OCI-LY3 (cell line): ENCODE measurements at regions not wholly inside any gene's neighbourhood (a gene's known extent, or its start where the extent isn't known, plus 50 kb on each side); places are given as distances from the start of the nearest gene placed in this dataset.

ENCODE experiments used
- H2AFZ ChIP-seq: fragments of 200-600, 300-600 bp; shearing (Covaris generic); 2 replicates; pipeline ENCODE4 v1.6.0; 2014; ENCODE audit warnings: antibody characterized with exemption, low read depth, low read length
- H3K27ac ChIP-seq: fragments of 200-600, 300-600 bp; sonication (generic); 2 replicates; pipeline ENCODE4 v1.5.1; 2014; ENCODE audit warnings: mild to moderate bottlenecking, low read length, moderate library complexity, mixed read lengths
- H3K27me3 ChIP-seq: fragments of 200-600, 300-600 bp; sonication (generic); 2 replicates; pipeline ENCODE4 v1.6.1; 2014; ENCODE audit warnings: low read depth, low read length, mixed read lengths
- H3K36me3 ChIP-seq: fragments of 200-600, 300-600 bp; sonication (generic); replicated peaks from 2 replicates; pipeline ENCODE3; 2014; ENCODE audit warnings: low read depth, low read length, mixed read lengths
- H3K4me1 ChIP-seq: fragments of 300-600, 200-600 bp; sonication (generic); 2 replicates; pipeline ENCODE4 v1.6.1; 2014; ENCODE audit warnings: low read length, mixed read lengths
- H3K4me2 ChIP-seq: fragments of 200-600, 300-600 bp; sonication (generic); 2 replicates; pipeline ENCODE4 v1.6.1; 2014; ENCODE audit warnings: low read length, mixed read lengths
- H3K4me3 ChIP-seq: fragments of 300-600, 200-600 bp; sonication (generic); 2 replicates; pipeline ENCODE4 v1.5.1; 2014; ENCODE audit warnings: antibody characterized with exemption, mild to moderate bottlenecking, low read length, moderate library complexity
- H3K79me2 ChIP-seq: fragments of 300-600, 200-600 bp; shearing (Covaris generic); 2 replicates; pipeline ENCODE4 v1.6.1; 2014; ENCODE audit warnings: mild to moderate bottlenecking, low read length, mixed read lengths
- H3K9ac ChIP-seq: fragments of 300-600, 200-600 bp; shearing (Covaris generic); 2 replicates; pipeline ENCODE4 v1.6.0; 2014; ENCODE audit warnings: mild to moderate bottlenecking, low read length, moderate library complexity
- H3K9me3 ChIP-seq: fragments of 200-600, 300-600 bp; shearing (Covaris generic); 2 replicates; pipeline ENCODE4 v1.6.1; 2014; ENCODE audit warnings: low read length, mixed read lengths; ENCODE audit not compliant: insufficient read depth
- H4K20me1 ChIP-seq: fragments of 200-600, 300-600 bp; sonication (generic); 2 replicates; pipeline ENCODE4 v1.6.1; 2016; ENCODE audit warnings: low read length, mixed read lengths; ENCODE audit not compliant: insufficient read depth
- EZH2phosphoT487 ChIP-seq: fragments of 200-600 bp; shearing (Covaris generic); IDR thresholded peaks from 2 replicates; pipeline ENCODE4 v1.6.1; 2018; ENCODE audit warnings: antibody characterized with exemption, mixed run types, low read depth
- TF ChIP-seq, protein P1 (sequence below): fragments of 200-600, 300-600 bp; sonication (generic); IDR thresholded peaks from 2 replicates; pipeline ENCODE4 v1.5.1; 2014; ENCODE audit warnings: antibody characterized with exemption, low read length, low read depth

DNA sequence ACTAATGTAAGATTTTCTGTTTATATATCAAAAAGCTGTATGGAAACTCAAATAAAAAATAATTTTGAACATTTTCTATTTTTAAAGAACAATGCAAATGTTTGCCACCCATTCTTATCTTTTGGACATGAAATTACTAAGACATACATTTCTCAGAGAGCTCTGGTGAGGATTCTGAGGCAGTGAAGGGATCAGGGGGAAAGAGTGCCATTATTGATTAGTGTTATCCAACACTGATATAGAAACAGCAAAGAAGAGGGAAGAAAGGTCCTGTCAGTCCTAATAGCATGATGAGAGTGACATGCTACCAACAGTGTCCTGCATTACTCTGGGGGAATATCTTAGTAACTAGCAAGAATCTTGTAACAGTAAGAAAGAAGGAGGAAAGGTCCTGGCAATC, 282.2 kb downstream of the RPL10L start:
- Histone ChIP-seq H4K20me1 (no peaks in the 10 kb centered on the region), H3K4me1 (no peaks in the 10 kb centered on the region), H3K9ac (no peak overlapping the region), H3K4me3 (no peak overlapping the region), H3K79me2 (no peaks in the 10 kb centered on the region), H3K27me3 (no peaks in the 10 kb centered on the region), H3K36me3 (no peaks in the 10 kb centered on the region), H2AFZ (no peak overlapping the region), H3K4me2 (no peak overlapping the region), H3K9me3 (no peaks in the 10 kb centered on the region), H3K27ac (no peak overlapping the region)
- TF ChIP-seq EZH2phosphoT487 = no peak
- TF ChIP-seq, protein P1, sequence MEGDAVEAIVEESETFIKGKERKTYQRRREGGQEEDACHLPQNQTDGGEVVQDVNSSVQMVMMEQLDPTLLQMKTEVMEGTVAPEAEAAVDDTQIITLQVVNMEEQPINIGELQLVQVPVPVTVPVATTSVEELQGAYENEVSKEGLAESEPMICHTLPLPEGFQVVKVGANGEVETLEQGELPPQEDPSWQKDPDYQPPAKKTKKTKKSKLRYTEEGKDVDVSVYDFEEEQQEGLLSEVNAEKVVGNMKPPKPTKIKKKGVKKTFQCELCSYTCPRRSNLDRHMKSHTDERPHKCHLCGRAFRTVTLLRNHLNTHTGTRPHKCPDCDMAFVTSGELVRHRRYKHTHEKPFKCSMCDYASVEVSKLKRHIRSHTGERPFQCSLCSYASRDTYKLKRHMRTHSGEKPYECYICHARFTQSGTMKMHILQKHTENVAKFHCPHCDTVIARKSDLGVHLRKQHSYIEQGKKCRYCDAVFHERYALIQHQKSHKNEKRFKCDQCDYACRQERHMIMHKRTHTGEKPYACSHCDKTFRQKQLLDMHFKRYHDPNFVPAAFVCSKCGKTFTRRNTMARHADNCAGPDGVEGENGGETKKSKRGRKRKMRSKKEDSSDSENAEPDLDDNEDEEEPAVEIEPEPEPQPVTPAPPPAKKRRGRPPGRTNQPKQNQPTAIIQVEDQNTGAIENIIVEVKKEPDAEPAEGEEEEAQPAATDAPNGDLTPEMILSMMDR = no peak

DNA sequence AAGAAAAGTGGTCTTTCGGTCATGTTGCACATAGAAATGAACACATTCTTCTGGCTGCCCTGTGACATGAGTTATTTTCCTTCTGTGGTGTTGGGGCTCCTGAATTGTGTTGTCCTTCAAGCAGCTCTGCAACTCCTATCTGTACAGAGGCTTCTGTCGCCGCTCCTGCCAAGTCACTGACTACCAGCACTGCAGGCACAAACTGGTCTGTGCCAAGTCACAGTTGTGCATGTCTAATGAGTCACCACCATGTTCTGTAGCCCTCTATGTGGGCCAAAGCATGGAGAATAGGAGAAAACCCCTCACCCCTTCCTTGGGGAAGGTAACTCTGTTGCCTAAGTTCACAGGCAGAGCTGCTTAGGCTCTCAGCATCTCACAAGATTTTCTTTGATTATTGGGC, 283.3 kb downstream of the RPL10L start:
- H3K79me2 ChIP-seq = no peaks in the 10 kb centered on the region
- H3K9ac ChIP-seq = no peak overlapping the region
- no peak for TF ChIP-seq EZH2phosphoT487
- TF ChIP-seq, protein P1 = no peak
- no peak overlapping the region for H3K4me2 ChIP-seq
- no peak overlapping the region for H3K27ac ChIP-seq
- no peaks in the 10 kb centered on the region for H3K9me3 ChIP-seq
- no peak overlapping the region for H3K4me3 ChIP-seq
- no peaks in the 10 kb centered on the region for H3K4me1 ChIP-seq
- H3K36me3 ChIP-seq = no peaks in the 10 kb centered on the region
- H4K20me1 ChIP-seq = no peaks in the 10 kb centered on the region
- H3K27me3 ChIP-seq = no peaks in the 10 kb centered on the region
- no peak overlapping the region for H2AFZ ChIP-seq

- no peaks in the 10 kb centered on the region for H3K9me3 ChIP-seq
- H2AFZ ChIP-seq = no peak overlapping the region
- no peak overlapping the region for H3K4me2 ChIP-seq
- H3K9ac ChIP-seq = no peak overlapping the region
- no peak for TF ChIP-seq EZH2phosphoT487
- TF ChIP-seq, protein P1 = no peak
- H3K27ac ChIP-seq = no peak overlapping the region
- no peaks in the 10 kb centered on the region for H4K20me1 ChIP-seq
- no peaks in the 10 kb centered on the region for H3K4me1 ChIP-seq
- H3K27me3 ChIP-seq = no peaks in the 10 kb centered on the region
- no peaks in the 10 kb centered on the region for H3K36me3 ChIP-seq
- no peaks in the 10 kb centered on the region for H3K79me2 ChIP-seq
- H3K4me3 ChIP-seq = no peak overlapping the region
These were observed 298.7 kb downstream of the RPL10L start for GRCh38 chr14:46352844-46353243.

DNA sequence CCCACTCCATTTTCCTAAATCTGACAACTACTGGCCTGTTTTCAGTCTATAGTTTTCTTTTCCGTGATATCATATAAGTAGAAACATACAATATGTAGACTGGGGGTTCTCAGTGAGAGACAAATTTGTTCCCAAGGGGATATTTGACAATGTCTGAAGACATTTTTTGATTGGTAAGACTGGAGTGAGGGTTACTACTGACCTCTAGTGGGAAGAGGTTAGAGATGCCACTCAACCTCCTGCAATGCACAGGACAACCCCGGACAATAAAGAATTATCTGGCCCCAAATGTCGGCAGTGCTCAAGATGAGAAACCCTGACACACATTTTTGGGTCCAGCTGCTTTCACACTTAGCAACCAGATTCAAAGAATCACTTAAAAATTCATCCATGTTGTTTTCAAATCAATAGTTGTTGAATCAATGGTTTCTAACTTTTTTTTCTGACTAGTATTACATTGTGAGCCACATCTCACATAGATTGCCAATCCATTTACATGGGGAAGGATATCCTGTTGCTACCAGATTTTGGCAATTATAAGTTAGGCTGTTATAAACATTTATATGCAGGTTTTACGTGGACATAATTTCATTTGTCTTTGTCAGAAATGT, 307.1 kb downstream of the RPL10L start:
- Histone ChIP-seq H3K36me3 (no peaks in the 10 kb centered on the region), H3K4me3 (peak overlapping the region; percentile 10; the same call in 1 of the 2 replicates), H3K27me3 (no peaks in the 10 kb centered on the region), H3K4me2 (peak overlapping the region; percentile 46), H3K79me2 (no peaks in the 10 kb centered on the region), H3K4me1 (no peaks in the 10 kb centered on the region), H4K20me1 (no peaks in the 10 kb centered on the region), H3K9ac (0 out of 2 replicates have a peak overlapping the region, but pooled peaks have one; percentile 3), H2AFZ (0 out of 2 replicates have a peak overlapping the region, but pooled peaks have one; percentile 19), H3K27ac (no peak overlapping the region), H3K9me3 (no peaks in the 10 kb centered on the region)
- no peak for TF ChIP-seq EZH2phosphoT487
- TF ChIP-seq, protein P1 = peak; percentile 86
